ENCODE measurements at regions not wholly inside any gene's neighbourhood (a gene's known extent, or its start where the extent isn't known, plus 50 kb on each side); places are given as distances from the start of the nearest gene placed in this dataset.

GRCh38 chr13:22055259-22055658 lies 384.4 kb downstream of the FGF9 start:
- Histone ChIP-seq H2AFZ (ENCODE audit: low read length) (no peak overlapping the region), H2BK5ac (ENCODE audit: insufficient read length, low read length) (no peak overlapping the region), H3K27ac (ENCODE audit: insufficient read length, low read depth, low read length) (no peak overlapping the region), H3K79me1 (ENCODE audit: insufficient read depth, low read depth, low read length, poor library complexity, severe bottlenecking) (no peaks in the 10 kb centered on the region), H3K9me3 (ENCODE audit: control insufficient read depth, low read depth, low read length) (no peaks in the 10 kb centered on the region), H4K20me1 (ENCODE audit: control insufficient read depth, insufficient read depth, insufficient read length) (no peaks in the 10 kb centered on the region), H2BK12ac (ENCODE audit: insufficient read length, low read depth, low read length) (no peak overlapping the region), H3K56ac (ENCODE audit: insufficient read length, low read depth, low read length) (no peak overlapping the region), H3K23me2 (ENCODE audit: insufficient read length, low read depth, low read length, poor library complexity, severe bottlenecking) (no peaks in the 10 kb centered on the region), H3K14ac (ENCODE audit: insufficient read depth, low read length) (no peak overlapping the region), H2BK15ac (ENCODE audit: low read depth, low read length) (no peak overlapping the region), H3T11ph (ENCODE audit: low read length) (no peak overlapping the region), H3K23ac (ENCODE audit: insufficient read length, low read depth, low read length) (no peak overlapping the region), H3K79me2 (ENCODE audit: insufficient read depth, low read length) (no peaks in the 10 kb centered on the region), H3K4ac (ENCODE audit: low read depth, low read length) (no peak overlapping the region), H4K8ac (replicated peaks; ENCODE audit: insufficient read length, low read depth, low read length) (no peak overlapping the region), H3K18ac (ENCODE audit: insufficient read length, low read depth, low read length) (no peak overlapping the region), H3K4me1 (ENCODE audit: insufficient read depth, low read length) (peaks cover 5% of the 10 kb centered on the region), H3K27me3 (ENCODE audit: insufficient read depth, low read length) (no peaks in the 10 kb centered on the region), H4K5ac (ENCODE audit: insufficient read length, low read depth, low read length) (no peak overlapping the region), H4K91ac (ENCODE audit: insufficient read length, low read depth, low read length) (no peak overlapping the region), H2BK120ac (ENCODE audit: low read depth, low read length, poor library complexity, severe bottlenecking) (no peak overlapping the region), H2BK20ac (ENCODE audit: low read depth, low read length, poor library complexity, severe bottlenecking) (no peak overlapping the region), H3K9ac (ENCODE audit: extremely low read depth, insufficient read length, low read length) (no peak overlapping the region), H3K4me2 (ENCODE audit: insufficient read depth, insufficient read length, low read length) (no peak overlapping the region), H2AK5ac (ENCODE audit: insufficient read length, low read length) (no peak overlapping the region)
- Mint-ChIP-seq H3K27me3 (ENCODE audit: low read depth) (peaks cover 23% of the 10 kb centered on the region), H3K36me3 (ENCODE audit: insufficient read depth in 1 of 3, low read depth in 3 of 3) (no peaks in the 10 kb centered on the region), H3K27ac (no peak overlapping the region), H3K4me3 (no peak overlapping the region), H3K4me1 (peaks cover under 1 to 4% of the 10 kb centered on the region in 2 experiments; a peak in 2 of 4 replicates), H3K9me3 (peaks cover 0 to 2% of the 10 kb centered on the region in 2 experiments; a peak in 2 of 5 replicates)
- no CpG with 5 or more reads among the region's 5 CpGs for WGBS (ENCODE audit: extremely low coverage, insufficient read length, low lambda C conversion rate)
- no peak for TF ChIP-seq CTCF (conservative IDR thresholded peaks at IDR 0.05)
- DNase-seq: no peak
